GM18861 (cell line): ENCODE measurements at regions not wholly inside any gene's neighbourhood (a gene's known extent, or its start where the extent isn't known, plus 50 kb on each side); places are given as distances from the start of the nearest gene placed in this dataset.
"Not testable (repeated sequence)": the region's sequence is repeated elsewhere in the genome, so short reads cannot be mapped to it uniquely, and the experiment has no call there.

ENCODE experiments used
- ATAC-seq: cut with Tn5 transposase; IDR thresholded peaks from one replicate; pipeline ENCODE4 v1.9.1; 2021; ENCODE audit not compliant: unreplicated experiment

DNA sequence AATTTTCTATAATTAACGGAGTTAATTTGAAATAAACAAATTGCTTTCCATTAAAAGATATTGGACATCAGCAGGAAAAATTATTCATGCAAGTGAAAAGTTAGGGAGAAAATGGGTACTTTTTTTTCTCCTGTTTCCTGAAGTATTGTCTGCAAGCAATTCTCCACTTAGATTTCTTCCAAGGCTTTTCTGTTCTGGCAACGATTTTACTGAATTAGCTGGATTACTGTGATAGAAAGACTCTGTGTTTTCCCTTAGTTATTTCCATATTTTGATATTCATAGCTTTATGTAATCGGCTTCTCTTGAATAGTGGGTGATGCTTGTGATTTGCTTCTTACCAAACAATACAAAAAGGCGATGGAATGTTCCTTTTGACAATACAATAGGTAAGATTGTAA, 1333.9 kb downstream of the AMY1C start:
- no peak for ATAC-seq

DNA sequence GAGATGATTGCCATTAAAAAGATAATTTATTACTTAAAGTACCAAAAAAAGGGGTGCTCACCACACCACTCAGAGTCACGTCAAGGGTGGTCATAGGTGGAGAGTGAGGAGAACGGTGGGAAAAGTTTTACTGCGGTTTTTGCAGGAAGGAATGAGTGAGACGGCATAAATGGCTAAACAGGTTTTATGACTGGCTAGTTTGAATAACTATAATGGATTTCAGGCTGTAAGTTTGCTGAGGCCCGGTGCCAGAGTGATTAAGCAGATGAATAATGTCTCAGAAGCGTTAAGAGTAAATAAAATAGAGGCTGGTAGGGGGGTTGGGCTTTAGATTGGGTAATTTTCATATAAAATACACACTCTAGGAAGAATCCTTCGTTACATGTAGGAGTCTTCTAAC, 1337.8 kb downstream of the AMY1C start:
- ATAC-seq = no peak

DNA sequence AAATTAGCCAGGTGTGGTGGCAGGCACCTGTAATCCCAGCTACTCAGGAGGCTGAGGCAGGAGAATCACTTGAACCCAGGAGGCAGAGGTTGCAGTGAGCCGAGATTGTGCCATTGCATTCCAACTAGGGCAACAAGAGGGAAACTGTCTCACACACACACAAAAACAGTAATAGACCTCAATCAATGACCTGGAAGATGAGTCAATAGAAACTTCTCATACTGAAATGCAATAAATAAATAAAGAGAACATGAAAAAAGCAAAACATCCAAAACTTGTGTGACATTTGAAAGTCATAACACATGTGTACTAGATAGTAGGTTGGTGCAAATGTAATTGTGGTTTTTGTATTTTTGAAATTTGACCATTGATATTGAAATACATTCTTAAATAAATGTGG, 1338.5 kb downstream of the AMY1C start:
- ATAC-seq = no peak

DNA sequence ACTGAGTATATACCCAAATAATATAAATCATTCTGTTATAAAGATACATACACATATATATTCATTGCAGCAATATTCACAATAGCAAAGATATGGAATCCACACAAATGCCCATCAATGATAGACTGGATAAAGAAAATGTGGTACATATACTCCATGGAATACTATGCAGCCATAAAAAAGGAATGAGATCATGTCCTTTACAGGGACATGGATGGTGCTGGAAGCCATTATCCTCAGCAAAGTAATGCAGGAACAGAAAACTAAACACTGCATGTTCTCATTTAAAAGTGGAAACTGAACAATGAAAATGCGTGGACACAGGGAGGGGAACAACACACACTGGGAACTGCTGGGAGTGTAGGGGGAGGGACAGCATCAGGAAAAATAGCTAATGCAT, 1344.2 kb downstream of the AMY1C start:
- ATAC-seq = not testable (repeated sequence)

DNA sequence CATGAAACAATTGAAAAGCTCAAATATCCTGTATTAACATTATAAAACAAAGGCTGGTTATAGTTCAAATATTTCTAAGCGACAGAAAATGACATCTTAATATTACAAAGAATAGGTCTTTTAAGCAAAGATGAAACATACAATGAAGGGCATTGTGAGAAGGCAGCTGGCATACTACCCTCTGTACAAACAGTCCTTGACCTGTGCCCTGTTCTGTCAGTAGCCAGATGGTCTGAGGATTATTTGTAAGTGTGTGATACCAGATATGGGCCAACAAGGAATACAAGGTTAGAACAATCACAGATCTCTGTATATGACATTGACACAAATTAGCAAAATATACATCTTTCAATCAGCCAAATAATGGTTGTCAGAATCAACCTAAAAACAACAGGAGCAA, 1350.4 kb downstream of the AMY1C start:
- no peak for ATAC-seq

DNA sequence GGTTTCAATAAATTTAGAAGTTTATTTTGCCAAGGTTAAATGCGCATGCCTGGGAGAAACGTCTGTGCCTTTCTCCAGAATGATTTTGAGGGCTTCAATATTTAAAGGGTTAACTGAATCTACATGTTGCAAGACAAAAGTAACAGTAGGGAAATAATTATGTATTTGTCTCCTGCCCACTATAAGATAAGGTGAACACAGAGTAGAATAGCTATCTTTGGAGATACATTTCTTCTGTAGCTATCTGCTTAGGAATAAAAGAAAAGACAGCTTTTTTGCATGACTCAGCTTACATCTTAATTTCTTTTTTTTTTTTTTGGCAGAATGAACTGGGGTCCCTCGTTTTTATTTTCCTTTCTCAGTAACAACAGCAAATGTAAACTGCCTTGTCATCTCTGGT, 1351.6 kb downstream of the AMY1C start:
- ATAC-seq = no peak

DNA sequence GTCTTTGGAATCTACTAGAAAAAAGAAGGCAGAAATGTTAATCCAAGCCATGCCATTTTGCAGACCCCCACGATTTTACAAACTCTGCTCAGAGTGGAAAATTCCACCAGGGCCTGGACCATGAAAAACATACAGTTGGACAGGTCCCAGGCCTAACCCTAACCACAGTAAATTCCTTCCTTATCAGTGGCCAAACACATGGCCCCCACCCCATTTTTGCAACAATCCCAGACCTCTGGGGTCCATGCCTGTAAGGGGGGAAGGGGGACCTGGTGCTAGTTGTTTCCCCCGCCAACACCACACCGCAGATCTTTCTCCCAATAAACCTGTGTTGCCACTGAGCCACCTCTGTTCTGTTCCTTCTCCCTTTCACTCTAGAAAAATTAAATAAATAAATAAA, 1352.7 kb downstream of the AMY1C start:
- ATAC-seq = no peak

DNA sequence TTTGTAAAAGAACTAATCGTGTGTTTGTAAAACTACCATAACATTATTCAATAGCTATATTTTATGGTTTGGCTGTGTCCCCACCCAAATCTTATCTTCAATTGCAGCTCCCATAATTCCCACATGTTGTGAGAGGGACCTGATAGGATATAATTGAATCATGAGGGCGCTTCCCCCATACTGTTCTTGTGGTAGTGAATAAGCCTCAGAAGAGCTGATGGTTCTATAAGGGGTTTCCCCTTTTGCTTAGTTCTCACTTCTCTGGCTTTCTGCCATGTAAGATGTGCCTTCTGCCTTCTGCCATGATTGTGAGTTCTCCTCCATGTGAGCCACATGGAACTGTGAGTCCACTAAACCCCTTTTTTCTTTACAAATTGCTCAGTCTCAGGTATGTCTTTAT, 1372.3 kb downstream of the AMY1C start:
- ATAC-seq = no peak

DNA sequence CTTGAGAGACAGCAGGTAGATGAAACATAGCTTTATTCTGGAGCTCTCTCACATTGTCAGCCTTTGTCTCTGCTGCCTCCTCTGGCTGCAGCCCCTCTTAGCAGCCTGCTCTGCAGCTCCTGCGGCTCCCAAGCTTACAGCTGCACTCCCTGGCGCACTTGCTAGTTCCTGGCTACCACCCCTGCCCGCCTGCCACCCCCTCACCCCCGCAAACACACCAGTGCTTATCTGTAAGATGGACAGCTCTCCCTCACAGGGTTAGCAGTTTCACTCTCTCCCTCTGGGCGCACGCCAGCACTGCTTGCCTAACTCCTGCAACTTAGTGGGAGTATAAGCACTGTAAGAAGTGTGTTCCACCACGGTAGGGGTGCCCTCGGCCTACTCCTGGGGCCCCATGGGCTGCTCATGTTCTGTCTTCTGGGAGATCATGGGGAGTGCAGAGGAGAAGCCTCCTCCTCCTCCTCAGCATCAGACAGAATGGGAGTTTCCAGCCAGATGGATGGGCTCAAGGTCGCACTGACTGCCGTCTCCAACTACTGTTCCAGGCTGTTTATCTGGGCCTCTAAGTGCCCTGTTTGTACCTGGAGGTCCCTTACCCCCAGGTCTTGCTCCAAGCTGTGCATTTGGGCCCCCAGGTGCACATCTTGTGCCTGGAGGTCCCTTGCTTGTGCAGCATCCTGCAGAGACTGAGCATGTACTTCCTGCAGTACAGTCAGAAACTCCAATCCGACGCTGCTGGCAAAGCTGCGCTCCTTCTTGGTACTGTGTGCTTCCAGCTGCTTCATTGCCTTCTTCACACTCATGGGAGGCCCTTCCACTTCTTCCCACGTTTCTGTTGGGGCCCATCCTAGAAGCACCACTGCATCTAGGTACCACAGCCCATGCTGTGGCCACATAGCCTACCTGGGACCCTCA, 1388.1 kb downstream of the AMY1C start:
- no peak for ATAC-seq

DNA sequence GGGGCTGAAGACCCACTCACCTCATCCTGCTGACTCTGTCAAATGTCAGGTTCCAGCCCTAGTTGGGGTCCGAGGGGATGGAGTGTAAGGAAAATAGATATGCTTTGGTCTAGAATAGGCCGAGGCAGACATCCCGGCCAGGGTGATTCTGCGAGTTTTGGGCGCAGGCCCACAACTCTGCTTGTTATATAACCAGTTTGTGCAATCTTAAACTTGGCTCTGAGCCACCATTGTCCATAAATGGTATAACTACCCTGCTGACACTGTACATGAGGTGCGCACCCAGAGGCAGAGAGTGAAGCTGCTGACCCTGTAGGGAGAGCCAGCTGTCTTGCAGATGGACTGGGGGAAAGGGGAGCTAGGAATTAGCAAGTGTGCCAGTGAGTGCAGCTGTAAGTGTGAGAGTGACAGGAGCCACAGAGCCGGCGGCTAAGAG, 1388.8 kb downstream of the AMY1C start:
- no peak for ATAC-seq

DNA sequence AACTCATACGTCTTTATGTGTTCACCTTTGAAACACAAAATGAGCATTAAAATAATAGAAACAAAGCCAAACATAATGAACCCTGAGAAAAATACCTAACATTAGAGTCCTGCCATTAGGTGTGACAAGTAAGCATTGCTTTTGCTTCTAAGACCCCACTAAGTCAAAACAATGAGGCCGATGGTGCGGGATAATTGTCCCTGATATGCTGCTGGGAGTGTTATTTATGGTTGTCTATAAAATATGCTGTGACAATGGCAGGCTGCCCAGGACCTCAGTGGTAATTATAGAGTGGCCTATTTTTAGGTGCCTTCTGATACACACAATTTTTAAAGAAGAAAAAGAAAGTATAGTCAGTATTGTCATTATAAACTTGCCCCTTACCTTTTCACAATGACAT, 1423.1 kb downstream of the AMY1C start:
- no peak for ATAC-seq

DNA sequence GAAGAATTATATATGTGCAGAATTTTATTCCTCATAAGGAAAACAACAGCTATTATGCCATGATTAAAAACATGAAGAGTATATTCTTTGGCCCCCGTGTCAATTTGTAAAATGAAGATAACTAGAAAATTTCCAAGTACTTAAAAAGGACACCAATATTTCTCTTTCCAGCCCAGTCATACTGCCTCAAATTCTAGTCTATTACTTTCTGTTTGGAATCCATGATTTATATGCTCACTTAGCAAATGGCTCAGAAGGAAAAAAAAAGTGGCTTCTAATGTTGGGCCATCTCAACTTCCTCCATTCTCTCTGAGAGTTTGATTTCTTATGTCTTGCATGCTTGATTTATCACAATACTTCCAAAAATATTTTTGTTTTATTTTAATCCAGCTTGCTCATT, 1431.1 kb downstream of the AMY1C start:
- no peak for ATAC-seq

DNA sequence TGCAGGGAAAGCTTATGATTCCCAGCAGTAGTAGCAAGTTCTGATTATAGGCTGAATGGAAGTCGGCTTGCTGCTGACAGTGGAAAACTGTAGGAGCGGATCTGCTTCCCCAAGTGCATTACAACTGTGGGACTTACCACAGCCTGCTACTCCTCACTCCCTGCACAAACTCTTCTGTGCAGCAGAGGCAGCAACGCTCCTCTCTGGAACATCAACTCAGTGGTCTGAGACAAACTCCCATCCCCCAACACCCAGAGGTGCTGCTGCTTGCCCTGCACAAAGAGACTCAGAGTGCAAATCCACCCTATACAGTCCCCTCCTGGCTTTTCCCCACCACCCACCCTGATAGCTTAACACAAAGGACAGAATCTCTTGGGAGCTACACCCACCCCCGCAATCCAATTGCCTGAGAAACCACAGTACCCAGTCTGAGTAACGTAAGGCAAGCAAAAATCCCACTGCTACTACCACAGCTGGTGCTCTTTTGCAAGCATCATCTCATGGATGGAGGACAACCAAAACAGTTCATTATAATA, 1455.2 kb downstream of the AMY1C start:
- no peak for ATAC-seq

DNA sequence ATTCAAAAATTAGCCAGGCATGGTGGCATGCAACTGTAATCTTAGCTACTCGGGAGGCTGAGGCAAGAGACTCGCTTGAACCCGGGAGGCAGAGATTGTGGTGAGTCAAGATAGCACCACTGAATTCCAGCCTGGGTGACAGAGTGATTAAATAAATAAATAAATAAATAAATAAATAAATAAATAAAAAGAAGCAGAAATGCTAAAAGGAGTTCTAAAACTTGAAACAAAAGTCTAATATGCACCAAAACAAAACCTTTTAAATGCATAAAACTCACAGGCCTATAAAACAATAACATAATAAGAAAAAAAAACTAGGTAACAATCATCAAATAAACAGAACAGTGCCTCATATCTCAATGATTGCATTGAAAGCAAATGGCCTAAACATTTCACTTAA, 1458.9 kb downstream of the AMY1C start:
- no peak for ATAC-seq

DNA sequence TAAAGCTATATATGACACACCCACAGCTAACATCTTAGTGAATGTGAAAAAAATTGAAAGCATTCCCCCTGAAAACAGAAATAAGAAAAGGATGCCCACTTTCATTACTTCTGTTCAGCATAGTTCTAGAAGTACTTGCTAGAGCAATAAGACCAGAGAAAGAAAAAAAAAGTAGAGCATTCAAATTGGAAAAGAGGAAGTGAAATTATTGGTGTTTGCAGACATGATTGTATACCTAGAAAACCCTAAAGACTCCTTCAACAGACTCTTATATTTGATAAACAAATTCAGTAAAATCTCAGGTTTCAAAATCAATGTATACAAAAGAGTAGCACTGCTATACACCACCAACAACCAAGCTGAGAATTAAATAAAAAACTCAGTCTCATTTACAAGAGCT, 1461.0 kb downstream of the AMY1C start:
- ATAC-seq = no peak

DNA sequence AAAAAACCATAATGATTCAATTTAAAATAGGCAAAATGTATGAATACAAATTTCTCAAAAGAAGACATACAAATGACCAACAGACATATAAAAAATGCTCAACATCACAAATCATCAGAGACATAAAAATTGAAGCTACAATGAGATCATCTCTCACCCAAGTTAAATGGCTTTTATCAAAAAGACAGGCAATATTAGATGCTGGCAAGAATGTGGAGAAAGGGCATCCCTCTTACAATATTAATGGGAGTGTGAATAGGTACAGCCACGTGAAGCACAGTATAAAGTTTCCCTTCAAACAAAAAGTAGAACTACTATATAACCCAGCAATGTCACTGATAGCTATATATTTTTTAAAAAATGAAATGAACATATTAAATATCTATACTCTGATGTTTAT, 1481.7 kb downstream of the AMY1C start:
- no peak for ATAC-seq

DNA sequence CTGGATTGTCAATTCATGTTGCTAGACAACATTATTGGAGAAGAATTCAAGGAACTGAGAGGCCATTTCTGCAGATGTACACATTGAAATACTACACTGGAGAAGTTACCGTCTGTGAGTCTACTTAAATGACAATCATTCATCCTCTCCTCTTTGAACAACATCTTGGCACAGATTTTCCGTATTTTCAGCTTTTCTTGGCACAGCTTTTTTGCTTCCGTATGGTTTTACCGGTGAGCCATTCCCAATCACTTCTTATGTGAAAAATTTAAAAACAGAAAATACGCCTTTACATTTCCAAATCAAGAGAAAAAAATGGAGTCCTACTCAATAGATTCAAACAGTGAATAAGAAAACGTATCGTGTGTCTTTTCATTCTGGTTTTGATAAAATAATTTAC, 1493.7 kb downstream of the AMY1C start:
- ATAC-seq = no peak

DNA sequence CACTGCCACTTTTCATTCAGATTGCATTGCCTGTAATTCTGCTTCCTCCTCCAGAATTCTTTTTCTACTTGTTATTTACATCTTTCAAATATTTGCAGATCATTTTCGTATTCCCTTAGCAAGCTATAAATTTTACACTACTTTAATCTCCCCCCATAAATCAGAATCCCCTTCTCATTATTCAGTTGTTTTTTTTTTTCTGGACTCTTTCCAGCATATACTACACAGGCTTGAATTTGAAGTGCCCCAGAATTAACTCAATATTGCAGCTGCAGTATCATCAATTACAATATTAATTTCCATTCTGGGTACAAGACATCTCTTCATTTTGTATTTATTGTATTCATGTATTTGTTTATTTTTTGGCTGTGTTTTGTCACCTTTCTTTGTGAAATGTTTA, 1494.3 kb downstream of the AMY1C start:
- ATAC-seq = no peak

DNA sequence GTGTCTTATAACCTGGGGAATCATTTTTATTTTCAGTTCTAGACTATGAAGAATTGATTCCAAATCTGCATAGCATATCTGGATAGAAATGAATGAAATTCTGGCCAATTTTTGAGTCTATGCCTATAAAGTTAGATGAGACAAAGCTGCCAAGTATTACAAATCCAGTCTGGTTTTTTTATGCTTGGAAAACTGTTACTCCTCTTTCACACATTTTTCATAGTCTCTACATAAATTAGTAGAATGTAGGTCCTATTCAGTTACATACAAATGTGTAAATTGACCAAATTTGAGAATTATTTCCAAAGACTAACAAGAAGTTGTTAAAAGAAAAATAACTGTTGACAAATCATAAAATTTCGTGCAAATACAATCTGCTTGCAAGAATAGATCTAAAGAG, 1505.2 kb downstream of the AMY1C start:
- ATAC-seq = no peak

DNA sequence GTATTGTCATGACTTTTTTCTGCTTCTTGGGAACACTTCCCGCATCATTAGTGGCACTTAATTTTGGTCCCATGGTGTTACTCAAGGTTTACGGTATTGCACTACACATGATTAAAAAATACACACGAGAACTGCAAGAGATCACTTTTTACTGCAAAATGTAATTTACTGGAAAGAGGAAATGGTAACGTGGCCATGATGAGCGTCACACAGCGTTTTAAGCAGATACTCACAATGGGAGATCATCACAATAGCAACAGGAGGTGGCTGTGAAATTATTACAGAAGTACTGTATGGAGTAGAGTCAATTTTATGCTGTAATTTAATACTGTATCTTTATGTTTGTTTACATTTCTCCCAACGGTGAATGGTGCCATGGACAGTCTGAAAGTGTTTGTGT, 1510.3 kb downstream of the AMY1C start:
- ATAC-seq = no peak

DNA sequence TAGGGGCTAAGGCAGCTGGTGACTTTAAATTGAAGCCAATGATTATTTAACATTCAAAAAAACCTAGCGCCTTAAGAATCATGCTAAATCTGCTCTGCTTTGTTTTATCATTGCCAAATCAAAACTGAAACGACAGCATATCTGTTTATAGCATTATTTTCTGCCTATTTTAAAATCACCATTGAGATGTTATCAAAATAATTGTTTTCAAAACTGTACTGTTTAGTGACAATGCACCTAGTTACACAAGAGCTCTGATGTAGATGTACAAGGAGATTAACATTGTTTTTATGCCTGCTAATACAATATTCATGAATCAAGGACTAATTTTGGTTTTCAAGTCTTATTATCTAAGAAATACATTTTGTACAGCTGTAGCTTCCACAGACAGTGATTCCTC, 1521.3 kb downstream of the AMY1C start:
- no peak for ATAC-seq

DNA sequence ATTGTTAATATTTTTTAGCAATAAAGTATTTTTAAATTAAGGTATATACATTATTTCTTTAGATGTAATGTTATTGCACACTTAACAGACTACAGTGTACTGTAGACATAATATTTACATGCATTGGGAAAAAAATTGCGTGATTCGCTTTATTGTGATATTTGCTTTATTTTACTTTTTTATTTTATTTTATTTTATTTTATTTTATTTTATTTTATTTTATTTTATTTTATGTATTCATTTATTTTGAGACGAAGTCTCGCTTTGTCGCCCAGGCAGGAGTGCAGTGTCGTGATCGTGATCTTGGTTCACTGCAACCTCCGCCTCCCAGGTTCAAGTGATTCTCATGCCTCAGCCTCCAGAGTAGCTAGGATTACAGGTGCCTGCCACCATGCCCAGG, 1522.7 kb downstream of the AMY1C start:
- not testable (repeated sequence) for ATAC-seq

DNA sequence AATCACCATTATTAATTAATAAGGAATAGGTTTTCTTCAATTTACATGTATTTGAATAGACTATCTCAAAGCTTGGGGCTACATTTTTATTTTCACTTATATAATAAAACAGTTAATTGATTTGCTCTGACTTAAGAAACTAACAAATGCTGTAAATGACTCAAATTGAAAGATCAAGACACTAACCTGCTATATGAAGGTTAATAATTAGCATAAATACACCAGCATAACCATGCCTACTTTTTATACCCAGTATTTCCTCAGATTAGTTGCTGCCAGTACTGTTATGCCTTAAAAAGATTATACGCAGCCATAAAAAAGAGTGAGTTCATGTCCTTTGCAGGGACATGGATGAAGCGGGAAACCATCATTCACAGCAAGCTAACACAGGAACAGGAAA, 1545.1 kb downstream of the AMY1C start:
- ATAC-seq = no peak
